Hematopoietic multipotent progenitor cell treated with erythropoietin and hydrocortisone succinate and interleukin-3 and kit ligand, for 6 days (in vitro differentiated cells): ENCODE measurements at regions not wholly inside any gene's neighbourhood (a gene's known extent, or its start where the extent isn't known, plus 50 kb on each side); places are given as distances from the start of the nearest gene placed in this dataset.

Source experiments
- DNase-seq: peaks from one replicate; pipeline ENCODE4 v3.0.0-alpha.2; 2015

- DNase-seq, result no peak
These were observed 315.1 kb upstream of the CBLB start for GRCh38 chr3:106183762-106184391.

GRCh38 chr3:106184540-106185457 lies 316.0 kb upstream of the CBLB start:
- no peak for DNase-seq

- DNase-seq, result no peak
These were observed 317.1 kb upstream of the CBLB start for GRCh38 chr3:106185949-106186348.

- DNase-seq, result no peak
These were observed 321.5 kb upstream of the CBLB start for GRCh38 chr3:106190296-106190695.

- DNase-seq, result no peak
These were observed 322.4 kb upstream of the CBLB start for GRCh38 chr3:106191211-106191610.

GRCh38 chr3:106191913-106192312 lies 323.1 kb upstream of the CBLB start:
- no peak for DNase-seq

- no peak for DNase-seq
These were observed 325.1 kb upstream of the CBLB start for GRCh38 chr3:106193876-106194275.

GRCh38 chr3:106194726-106195125 lies 325.9 kb upstream of the CBLB start:
- DNase-seq, result no peak

- peak; percentile 10 for DNase-seq
These were observed 328.9 kb upstream of the CBLB start for GRCh38 chr3:106197532-106198194.

GRCh38 chr3:106204160-106204868 lies 335.5 kb upstream of the CBLB start:
- no peak for DNase-seq

- DNase-seq, result peak; percentile 33
These were observed 337.3 kb upstream of the CBLB start for GRCh38 chr3:106206146-106206545.

GRCh38 chr3:106206613-106207012 lies 337.8 kb upstream of the CBLB start:
- no peak for DNase-seq

GRCh38 chr3:106208251-106208650 lies 339.4 kb upstream of the CBLB start:
- no peak for DNase-seq

GRCh38 chr3:106208967-106209366 lies 340.2 kb upstream of the CBLB start:
- DNase-seq, result no peak

GRCh38 chr3:106209482-106209881 lies 340.7 kb upstream of the CBLB start:
- no peak for DNase-seq

GRCh38 chr3:106210923-106211322 lies 342.1 kb upstream of the CBLB start:
- no peak for DNase-seq

- no peak for DNase-seq
These were observed 343.9 kb upstream of the CBLB start for GRCh38 chr3:106212665-106213222.

- no peak for DNase-seq
These were observed 345.1 kb upstream of the CBLB start for GRCh38 chr3:106213954-106214353.

GRCh38 chr3:106214641-106215040 lies 345.8 kb upstream of the CBLB start:
- no peak for DNase-seq

- DNase-seq, result no peak
These were observed 346.2 kb upstream of the CBLB start for GRCh38 chr3:106215047-106215446.

GRCh38 chr3:106217745-106218144 lies 348.9 kb upstream of the CBLB start:
- no peak for DNase-seq

GRCh38 chr3:106227068-106227467 lies 358.3 kb upstream of the CBLB start:
- DNase-seq, result no peak

GRCh38 chr3:106228271-106228670 lies 359.5 kb upstream of the CBLB start:
- no peak for DNase-seq
